HG02970 (cell line): ENCODE measurements at regions not wholly inside any gene's neighbourhood (a gene's known extent, or its start where the extent isn't known, plus 50 kb on each side); places are given as distances from the start of the nearest gene placed in this dataset.
A peak's percentile ranks its signal among the peaks of the same experiment; 100 is the strongest.
"Not testable (repeated sequence)": the region's sequence is repeated elsewhere in the genome, so short reads cannot be mapped to it uniquely, and the experiment has no call there.

Experiments
- ATAC-seq: cut with Tn5 transposase; IDR thresholded peaks from one replicate; pipeline ENCODE4 v1.9.1; 2021; ENCODE audit warnings: mild to moderate bottlenecking, moderate library complexity, moderate number of reproducible peaks; ENCODE audit not compliant: unreplicated experiment, low FRiP score

DNA sequence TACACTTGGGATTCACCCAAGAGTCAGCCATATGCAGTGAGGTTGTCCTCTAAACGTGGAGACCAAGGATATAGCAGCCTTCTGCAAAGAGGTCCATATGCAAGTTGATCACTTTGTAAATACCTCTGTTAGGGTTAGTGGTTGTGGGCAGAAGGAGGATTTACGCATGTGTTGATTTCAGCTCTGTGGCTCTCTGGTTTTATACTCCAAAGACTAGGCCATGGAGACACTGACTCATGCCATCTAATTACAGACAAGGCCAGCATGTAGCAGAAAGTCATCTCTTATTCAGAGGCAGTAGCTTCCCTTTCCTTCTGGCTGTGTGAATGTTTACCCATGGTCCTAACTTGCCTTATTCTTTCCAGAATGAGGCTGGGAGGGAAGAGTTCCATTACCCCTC, 140.9 kb upstream of the GOLGA6L4 start:
- not testable (repeated sequence) for ATAC-seq

- ATAC-seq, result not testable (repeated sequence)
These were observed 138.5 kb upstream of the GOLGA6L4 start for GRCh38 chr15:84097053-84097452.

- ATAC-seq, result no peak
These were observed 137.0 kb upstream of the GOLGA6L4 start for GRCh38 chr15:84098604-84099003.

GRCh38 chr15:84099181-84099580, 136.4 kb upstream of the GOLGA6L4 start:
- no peak for ATAC-seq

GRCh38 chr15:84103345-84103744, 132.2 kb upstream of the GOLGA6L4 start:
- no peak for ATAC-seq

GRCh38 chr15:84104853-84105252, 130.7 kb upstream of the GOLGA6L4 start:
- no peak for ATAC-seq

DNA sequence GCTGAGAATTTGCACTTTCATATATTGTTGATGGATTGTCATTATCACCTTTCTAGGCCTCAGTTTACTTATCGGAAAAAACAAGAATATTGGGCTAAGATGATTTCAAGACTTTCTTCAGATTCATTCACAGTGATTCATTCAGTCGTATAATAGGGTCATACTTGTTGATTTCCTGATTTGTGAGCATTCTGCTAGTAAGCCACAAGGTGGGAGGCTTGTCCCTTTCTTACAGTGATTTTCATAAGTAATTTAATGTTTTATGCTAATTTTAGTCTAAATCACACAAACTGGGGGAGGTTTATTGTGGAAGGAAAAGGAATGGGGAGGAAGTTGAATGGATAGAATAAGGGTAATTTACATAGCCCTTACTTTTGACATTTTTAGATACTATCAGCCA, 126.8 kb upstream of the GOLGA6L4 start:
- ATAC-seq, result no peak

DNA sequence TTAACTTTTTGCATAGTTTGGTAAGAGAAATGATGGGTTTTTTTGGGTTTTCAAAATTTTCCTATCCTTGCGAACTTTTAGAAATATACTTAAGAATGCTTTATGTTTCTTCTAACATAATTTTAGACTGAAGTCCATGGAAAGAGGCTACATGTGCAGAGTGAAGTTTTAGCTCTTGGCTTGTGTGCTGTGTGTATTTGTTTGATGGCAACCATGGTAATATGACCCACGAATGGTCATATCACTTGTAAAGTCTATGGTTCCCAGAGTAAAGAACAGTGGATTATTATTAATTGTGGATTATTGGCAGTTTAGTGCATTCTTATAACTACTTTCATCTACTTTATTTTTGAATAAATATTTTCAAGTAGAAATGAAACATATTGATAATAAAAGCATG, 124.0 kb upstream of the GOLGA6L4 start:
- no peak for ATAC-seq

DNA sequence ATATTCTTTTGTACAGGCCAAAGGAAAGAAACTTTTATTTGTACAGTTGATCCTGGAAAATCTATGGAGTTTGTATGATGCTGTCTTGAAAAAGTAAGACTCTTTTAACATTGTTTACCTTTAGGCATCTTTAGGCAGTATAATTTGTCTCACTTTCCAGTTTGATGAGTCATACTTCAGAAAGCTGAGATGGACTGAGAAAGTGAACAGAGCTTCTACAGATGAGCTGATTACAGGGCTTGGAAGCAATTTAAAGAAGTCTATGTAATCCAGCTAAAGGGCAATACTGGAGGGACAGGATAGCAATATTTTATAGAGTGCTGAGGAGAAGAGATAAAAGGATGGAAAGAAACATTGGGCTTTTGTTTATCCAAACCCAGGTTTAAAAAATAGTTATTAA, 123.5 kb upstream of the GOLGA6L4 start:
- ATAC-seq, result no peak

DNA sequence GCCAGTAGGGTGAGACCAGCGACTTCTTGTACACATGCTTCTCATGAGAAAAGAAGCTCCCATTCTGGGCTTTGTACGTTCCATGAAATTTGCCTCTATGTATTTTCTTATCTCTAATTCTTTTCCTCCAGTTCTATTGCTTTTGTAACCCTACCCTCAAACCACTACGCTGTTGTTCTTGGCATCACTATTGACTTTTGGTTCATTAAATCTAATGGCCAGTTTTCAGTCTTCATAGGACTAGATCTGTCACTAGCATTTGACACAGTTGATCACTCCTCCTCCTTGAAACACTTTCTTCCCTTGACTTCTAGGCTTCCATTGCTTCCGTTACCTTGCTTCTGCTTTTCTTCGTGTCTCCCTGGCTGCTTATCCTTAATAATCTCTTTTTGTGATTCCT, 121.7 kb upstream of the GOLGA6L4 start:
- ATAC-seq, result no peak

GRCh38 chr15:84114680-84115079, 120.9 kb upstream of the GOLGA6L4 start:
- not testable (repeated sequence) for ATAC-seq

DNA sequence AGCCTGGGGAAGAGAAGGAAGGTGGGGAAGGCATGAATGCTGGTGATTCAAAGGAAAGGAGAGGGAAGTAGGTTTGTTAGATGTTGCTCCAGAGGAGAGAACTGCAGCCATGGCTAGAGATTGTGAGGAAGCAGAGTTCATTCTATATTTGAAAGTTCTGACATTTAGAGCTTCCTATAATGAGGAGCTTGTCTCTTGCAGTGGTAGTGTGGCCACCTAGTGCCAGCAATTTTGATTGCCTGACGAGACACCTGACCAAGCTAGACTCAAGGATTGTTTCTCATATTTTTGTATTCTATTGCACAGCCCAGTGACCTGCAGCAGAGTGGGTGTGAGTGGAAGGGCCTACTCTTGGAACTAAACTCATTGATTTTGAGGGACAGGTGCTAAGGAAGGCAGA, 116.2 kb upstream of the GOLGA6L4 start:
- not testable (repeated sequence) for ATAC-seq

GRCh38 chr15:84120903-84121302, 114.7 kb upstream of the GOLGA6L4 start:
- not testable (repeated sequence) for ATAC-seq

- not testable (repeated sequence) for ATAC-seq
These were observed 106.9 kb upstream of the GOLGA6L4 start for GRCh38 chr15:84128706-84129105.

- ATAC-seq, result not testable (repeated sequence)
These were observed 105.3 kb upstream of the GOLGA6L4 start for GRCh38 chr15:84130098-84130831.

DNA sequence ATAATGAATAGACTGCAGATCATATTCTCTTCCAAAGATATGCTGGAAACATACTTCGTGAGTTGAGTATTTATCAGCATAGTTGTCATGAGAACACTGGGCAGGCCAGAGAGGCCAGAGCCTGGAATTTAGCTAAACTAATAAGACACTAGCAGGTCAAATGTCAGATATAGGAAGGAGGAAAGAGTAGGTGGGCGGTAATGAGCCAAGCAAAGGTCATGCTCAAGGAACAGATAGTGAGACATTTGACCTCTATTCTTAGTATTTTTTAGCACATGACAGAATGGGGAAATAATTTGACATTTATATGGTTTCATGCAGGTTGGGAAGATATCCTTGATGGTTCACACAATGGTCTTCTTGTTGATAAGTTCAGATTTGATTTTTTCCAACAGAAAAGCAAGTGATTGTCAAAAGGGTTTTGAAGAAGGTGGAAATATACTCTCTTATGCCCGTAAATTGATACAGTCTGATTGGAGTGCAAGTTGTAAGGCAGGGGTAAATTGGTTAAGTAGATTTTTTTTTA, 99.6 kb upstream of the GOLGA6L4 start:
- not testable (repeated sequence) for ATAC-seq

- peak; percentile 94 for ATAC-seq
These were observed 92.7 kb upstream of the GOLGA6L4 start for GRCh38 chr15:84142888-84143337.

- ATAC-seq, result no peak
These were observed 91.7 kb upstream of the GOLGA6L4 start for GRCh38 chr15:84143753-84144314.

DNA sequence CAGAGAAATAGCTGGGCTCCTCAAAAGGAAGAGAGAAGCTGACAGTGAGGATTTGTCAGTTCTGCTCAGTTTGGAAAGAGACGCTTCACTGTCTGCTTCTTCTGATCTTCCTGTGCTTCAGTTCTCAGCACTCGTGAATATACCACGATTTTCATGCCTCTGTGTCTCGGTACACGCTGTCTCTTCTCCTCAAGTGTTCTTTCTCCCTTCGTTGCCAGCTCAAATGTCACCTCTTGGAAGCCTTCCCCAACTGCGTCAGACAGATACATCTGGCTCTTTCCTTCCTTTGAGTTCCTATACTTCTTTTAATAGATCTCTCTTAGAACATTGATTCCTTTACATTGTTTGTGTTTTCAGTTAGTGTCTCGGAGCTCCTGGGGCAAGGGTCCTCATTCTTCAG, 90.6 kb upstream of the GOLGA6L4 start:
- ATAC-seq, result not testable (repeated sequence)

GRCh38 chr15:84146299-84146698, 89.3 kb upstream of the GOLGA6L4 start:
- ATAC-seq, result not testable (repeated sequence)

- ATAC-seq, result not testable (repeated sequence)
These were observed 88.3 kb upstream of the GOLGA6L4 start for GRCh38 chr15:84147307-84147706.
